ENCODE measurements at regions not wholly inside any gene's neighbourhood (a gene's known extent, or its start where the extent isn't known, plus 50 kb on each side); places are given as distances from the start of the nearest gene placed in this dataset.
"Not testable (repeated sequence)": the region's sequence is repeated elsewhere in the genome, so short reads cannot be mapped to it uniquely, and the experiment has no call there.

- Mint-ChIP-seq H3K27me3 (peaks cover 20% of the 10 kb centered on the region), H3K4me1 (no peaks in the 10 kb centered on the region), H3K9me3 (peaks cover 6% of the 10 kb centered on the region), H3K4me3 (no peak overlapping the region), H3K36me3 (ENCODE audit: insufficient read depth) (no peaks in the 10 kb centered on the region), H3K27ac (ENCODE audit: low read depth) (no peak overlapping the region)
- no peak for ATAC-seq (replicated peaks; ENCODE audit: extremely low read depth, poor library complexity, severe bottlenecking)
- DNase-seq (ENCODE audit: low spot score in 2 of 2): no peak
Observed at GRCh38 chr12:46711756-46712155, 114.0 kb downstream of the SLC38A4 start.

GRCh38 chr12:46710125-46710743 is 115.6 kb downstream of the SLC38A4 start:
- Mint-ChIP-seq H3K27ac (ENCODE audit: low read depth) (no peak overlapping the region), H3K4me3 (no peak overlapping the region), H3K9me3 (peaks cover 6% of the 10 kb centered on the region), H3K4me1 (no peaks in the 10 kb centered on the region), H3K36me3 (ENCODE audit: insufficient read depth) (no peaks in the 10 kb centered on the region), H3K27me3 (peaks cover 20% of the 10 kb centered on the region)
- DNase-seq (ENCODE audit: low spot score in 2 of 2) (no peak), ATAC-seq (replicated peaks; ENCODE audit: extremely low read depth, poor library complexity, severe bottlenecking) (no peak)

GRCh38 chr12:46702581-46703344 is 123.0 kb downstream of the SLC38A4 start:
- no peak for DNase-seq (ENCODE audit: low spot score in 2 of 2)
- Mint-ChIP-seq H3K9me3 (peaks cover 3% of the 10 kb centered on the region), H3K27ac (ENCODE audit: low read depth) (no peak overlapping the region), H3K4me3 (no peak overlapping the region), H3K27me3 (peaks cover 38% of the 10 kb centered on the region), H3K36me3 (ENCODE audit: insufficient read depth) (peaks cover 2% of the 10 kb centered on the region), H3K4me1 (no peaks in the 10 kb centered on the region)
- no peak for ATAC-seq (replicated peaks; ENCODE audit: extremely low read depth, poor library complexity, severe bottlenecking)

- H3K27ac Mint-ChIP-seq (ENCODE audit: low read depth): no peak overlapping the region
- no peak for DNase-seq (ENCODE audit: low spot score in 2 of 2)
- ATAC-seq (replicated peaks; ENCODE audit: extremely low read depth, poor library complexity, severe bottlenecking): no peak
- no peaks in the 10 kb centered on the region for H3K4me1 Mint-ChIP-seq
- H3K4me3 Mint-ChIP-seq: no peak overlapping the region
- peaks cover 34% of the 10 kb centered on the region for H3K27me3 Mint-ChIP-seq
- peaks cover 2% of the 10 kb centered on the region for H3K36me3 Mint-ChIP-seq (ENCODE audit: insufficient read depth)
- peaks cover 6% of the 10 kb centered on the region for H3K9me3 Mint-ChIP-seq
Observed at GRCh38 chr12:46701356-46701755, 124.4 kb downstream of the SLC38A4 start.

- Mint-ChIP-seq H3K27ac (ENCODE audit: low read depth) (no peak overlapping the region), H3K4me3 (no peak overlapping the region), H3K27me3 (peaks cover 34% of the 10 kb centered on the region), H3K36me3 (ENCODE audit: insufficient read depth) (peaks cover 2% of the 10 kb centered on the region), H3K9me3 (peaks cover 6% of the 10 kb centered on the region), H3K4me1 (no peaks in the 10 kb centered on the region)
- ATAC-seq (replicated peaks; ENCODE audit: extremely low read depth, poor library complexity, severe bottlenecking) (no peak), DNase-seq (ENCODE audit: low spot score in 2 of 2) (no peak)
Observed at GRCh38 chr12:46699986-46700385, 125.8 kb downstream of the SLC38A4 start.

GRCh38 chr12:46698003-46698402 is 127.8 kb downstream of the SLC38A4 start:
- Mint-ChIP-seq H3K4me3 (no peak overlapping the region), H3K4me1 (no peaks in the 10 kb centered on the region), H3K9me3 (peaks cover 6% of the 10 kb centered on the region), H3K36me3 (ENCODE audit: insufficient read depth) (peaks cover 2% of the 10 kb centered on the region), H3K27me3 (peaks cover 26% of the 10 kb centered on the region), H3K27ac (ENCODE audit: low read depth) (no peak overlapping the region)
- no peak for ATAC-seq (replicated peaks; ENCODE audit: extremely low read depth, poor library complexity, severe bottlenecking)
- DNase-seq (ENCODE audit: low spot score in 2 of 2): no peak

- peaks cover 6% of the 10 kb centered on the region for H3K9me3 Mint-ChIP-seq
- H3K4me3 Mint-ChIP-seq: no peak overlapping the region
- no peak for DNase-seq (ENCODE audit: low spot score in 2 of 2)
- ATAC-seq (replicated peaks; ENCODE audit: extremely low read depth, poor library complexity, severe bottlenecking): no peak
- no peaks in the 10 kb centered on the region for H3K36me3 Mint-ChIP-seq (ENCODE audit: insufficient read depth)
- peaks cover 5% of the 10 kb centered on the region for H3K27me3 Mint-ChIP-seq
- no peaks in the 10 kb centered on the region for H3K4me1 Mint-ChIP-seq
- no peak overlapping the region for H3K27ac Mint-ChIP-seq (ENCODE audit: low read depth)
Observed at GRCh38 chr12:46693518-46693917, 132.3 kb downstream of the SLC38A4 start.

- Mint-ChIP-seq H3K4me1 (no peaks in the 10 kb centered on the region), H3K27me3 (no peaks in the 10 kb centered on the region), H3K9me3 (peaks cover 5% of the 10 kb centered on the region), H3K4me3 (no peak overlapping the region), H3K36me3 (ENCODE audit: insufficient read depth) (no peaks in the 10 kb centered on the region), H3K27ac (ENCODE audit: low read depth) (no peak overlapping the region)
- ATAC-seq (replicated peaks; ENCODE audit: extremely low read depth, poor library complexity, severe bottlenecking) (no peak), DNase-seq (ENCODE audit: low spot score in 2 of 2) (no peak)
Observed at GRCh38 chr12:46693034-46693433, 132.8 kb downstream of the SLC38A4 start.

GRCh38 chr12:46692606-46693005 is 133.2 kb downstream of the SLC38A4 start:
- H3K36me3 Mint-ChIP-seq (ENCODE audit: insufficient read depth): no peaks in the 10 kb centered on the region
- no peak for DNase-seq (ENCODE audit: low spot score in 2 of 2)
- H3K4me3 Mint-ChIP-seq: no peak overlapping the region
- ATAC-seq (replicated peaks; ENCODE audit: extremely low read depth, poor library complexity, severe bottlenecking): no peak
- peaks cover 1% of the 10 kb centered on the region for H3K9me3 Mint-ChIP-seq
- no peak overlapping the region for H3K27ac Mint-ChIP-seq (ENCODE audit: low read depth)
- no peaks in the 10 kb centered on the region for H3K27me3 Mint-ChIP-seq
- H3K4me1 Mint-ChIP-seq: no peaks in the 10 kb centered on the region

- ATAC-seq (replicated peaks; ENCODE audit: extremely low read depth, poor library complexity, severe bottlenecking) (no peak), DNase-seq (ENCODE audit: low spot score in 2 of 2) (no peak)
- no peaks in the 10 kb centered on the region for H3K9me3 Mint-ChIP-seq
- no peak overlapping the region for H3K4me3 Mint-ChIP-seq
- peaks cover 16% of the 10 kb centered on the region for H3K27me3 Mint-ChIP-seq
- no peaks in the 10 kb centered on the region for H3K36me3 Mint-ChIP-seq (ENCODE audit: insufficient read depth)
- H3K4me1 Mint-ChIP-seq: no peaks in the 10 kb centered on the region
- H3K27ac Mint-ChIP-seq (ENCODE audit: low read depth): no peak overlapping the region
Observed at GRCh38 chr12:46686267-46686942, 139.4 kb downstream of the SLC38A4 start.

GRCh38 chr12:46684243-46684642 is 141.6 kb downstream of the SLC38A4 start:
- H3K9me3 Mint-ChIP-seq; ATAC-seq (replicated peaks; ENCODE audit: extremely low read depth, poor library complexity, severe bottlenecking); H3K4me3 Mint-ChIP-seq; DNase-seq (ENCODE audit: low spot score in 2 of 2); H3K27ac Mint-ChIP-seq (ENCODE audit: low read depth); H3K36me3 Mint-ChIP-seq (ENCODE audit: insufficient read depth); H3K4me1 Mint-ChIP-seq: not testable (repeated sequence)
- H3K27me3 Mint-ChIP-seq: peaks cover 16% of the 10 kb centered on the region

GRCh38 chr12:46682148-46682547 is 143.6 kb downstream of the SLC38A4 start:
- Mint-ChIP-seq H3K9me3 (no peaks in the 10 kb centered on the region), H3K36me3 (ENCODE audit: insufficient read depth) (no peaks in the 10 kb centered on the region), H3K27me3 (peaks cover 16% of the 10 kb centered on the region), H3K4me1 (no peaks in the 10 kb centered on the region), H3K27ac (ENCODE audit: low read depth) (no peak overlapping the region), H3K4me3 (no peak overlapping the region)
- DNase-seq (ENCODE audit: low spot score in 2 of 2) (no peak), ATAC-seq (replicated peaks; ENCODE audit: extremely low read depth, poor library complexity, severe bottlenecking) (no peak)

GRCh38 chr12:46680506-46680905 is 145.3 kb downstream of the SLC38A4 start:
- Mint-ChIP-seq H3K36me3 (ENCODE audit: insufficient read depth) (no peaks in the 10 kb centered on the region), H3K27me3 (peaks cover 14% of the 10 kb centered on the region), H3K4me3 (no peak overlapping the region), H3K4me1 (no peaks in the 10 kb centered on the region), H3K9me3 (no peaks in the 10 kb centered on the region), H3K27ac (ENCODE audit: low read depth) (no peak overlapping the region)
- no peak for ATAC-seq (replicated peaks; ENCODE audit: extremely low read depth, poor library complexity, severe bottlenecking)
- no peak for DNase-seq (ENCODE audit: low spot score in 2 of 2)

Data from central memory CD8-positive, alpha-beta T cell (primary cell).